ENCODE measurements at regions not wholly inside any gene's neighbourhood (a gene's known extent, or its start where the extent isn't known, plus 50 kb on each side); places are given as distances from the start of the nearest gene placed in this dataset.

DNA sequence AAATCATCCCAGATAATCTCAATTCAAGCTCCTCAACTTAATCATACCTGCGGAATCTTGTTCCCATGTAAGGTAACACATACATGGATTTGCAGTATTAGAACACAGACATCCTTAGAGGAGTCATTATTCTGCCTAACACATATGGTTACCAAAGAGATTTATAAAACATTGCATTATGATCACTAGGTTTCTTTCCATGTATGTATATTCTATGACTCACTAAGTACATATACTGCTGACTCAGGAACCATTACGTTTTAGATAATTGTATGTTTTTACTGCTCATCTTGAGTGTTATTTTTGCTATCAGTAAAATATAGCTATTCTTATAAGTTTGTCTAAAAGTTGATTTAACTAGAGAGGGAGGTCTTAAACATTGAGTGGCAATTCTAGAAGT, 182.9 kb downstream of the SLITRK6 start:
- Histone ChIP-seq H3K4me2 (ENCODE audit: low read length) (no peak overlapping the region), H3K79me2 (ENCODE audit: low read length) (no peaks in the 10 kb centered on the region), H2AFZ (ENCODE audit: low read length) (no peak overlapping the region), H3K27ac (ENCODE audit: low read length) (peak overlapping the region; percentile 66), H3K36me3 (ENCODE audit: low read depth, low read length) (no peaks in the 10 kb centered on the region), H3F3A (ENCODE audit: low read length, unreplicated experiment) (no peaks in the 10 kb centered on the region), H4K20me1 (ENCODE audit: low read length) (no peaks in the 10 kb centered on the region), H3K4me3 (ENCODE audit: low read length) (no peak overlapping the region), H3K9me3 (ENCODE audit: low read length) (no peaks in the 10 kb centered on the region), H3K9ac (ENCODE audit: low read length) (no peak overlapping the region), H3K9me2 (replicated peaks; ENCODE audit: low read length) (no peaks in the 10 kb centered on the region), H3K27me3 (ENCODE audit: low read length) (no peaks in the 10 kb centered on the region), H3K4me1 (ENCODE audit: insufficient read depth, low read length) (peaks cover 9% of the 10 kb centered on the region)
- ChIA-PET CTCF (no interaction called here), POLR2A (ENCODE audit: unreplicated experiment) (interaction anchor here (0.5 to 0.6 kb wide), 2 partner anchors 15 to 122 kb away, joined by 3 to 4 read pairs; no protein-coding TSS in a partner anchor)
- ATAC-seq (peak; percentile 99), DNase-seq (peak; percentile 77)
- BruUV-seq (replicated peaks), result no TSS peak
- intact Hi-C loops (cut with micrococcal nuclease), result no loop called here
- TF ChIP-seq, protein P1, sequence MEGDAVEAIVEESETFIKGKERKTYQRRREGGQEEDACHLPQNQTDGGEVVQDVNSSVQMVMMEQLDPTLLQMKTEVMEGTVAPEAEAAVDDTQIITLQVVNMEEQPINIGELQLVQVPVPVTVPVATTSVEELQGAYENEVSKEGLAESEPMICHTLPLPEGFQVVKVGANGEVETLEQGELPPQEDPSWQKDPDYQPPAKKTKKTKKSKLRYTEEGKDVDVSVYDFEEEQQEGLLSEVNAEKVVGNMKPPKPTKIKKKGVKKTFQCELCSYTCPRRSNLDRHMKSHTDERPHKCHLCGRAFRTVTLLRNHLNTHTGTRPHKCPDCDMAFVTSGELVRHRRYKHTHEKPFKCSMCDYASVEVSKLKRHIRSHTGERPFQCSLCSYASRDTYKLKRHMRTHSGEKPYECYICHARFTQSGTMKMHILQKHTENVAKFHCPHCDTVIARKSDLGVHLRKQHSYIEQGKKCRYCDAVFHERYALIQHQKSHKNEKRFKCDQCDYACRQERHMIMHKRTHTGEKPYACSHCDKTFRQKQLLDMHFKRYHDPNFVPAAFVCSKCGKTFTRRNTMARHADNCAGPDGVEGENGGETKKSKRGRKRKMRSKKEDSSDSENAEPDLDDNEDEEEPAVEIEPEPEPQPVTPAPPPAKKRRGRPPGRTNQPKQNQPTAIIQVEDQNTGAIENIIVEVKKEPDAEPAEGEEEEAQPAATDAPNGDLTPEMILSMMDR (conservative IDR thresholded peaks at IDR 0.05; ENCODE audit: low read depth, low read length), result no peak
- TF ChIP-seq EZH2phosphoT487 (IDR thresholded peaks at IDR 0.05; ENCODE audit: borderline replicate concordance, low read length), result no peak
- no peak for TF ChIP-seq EZH2 (IDR thresholded peaks at IDR 0.05; ENCODE audit: low read length, unreplicated experiment)

DNA sequence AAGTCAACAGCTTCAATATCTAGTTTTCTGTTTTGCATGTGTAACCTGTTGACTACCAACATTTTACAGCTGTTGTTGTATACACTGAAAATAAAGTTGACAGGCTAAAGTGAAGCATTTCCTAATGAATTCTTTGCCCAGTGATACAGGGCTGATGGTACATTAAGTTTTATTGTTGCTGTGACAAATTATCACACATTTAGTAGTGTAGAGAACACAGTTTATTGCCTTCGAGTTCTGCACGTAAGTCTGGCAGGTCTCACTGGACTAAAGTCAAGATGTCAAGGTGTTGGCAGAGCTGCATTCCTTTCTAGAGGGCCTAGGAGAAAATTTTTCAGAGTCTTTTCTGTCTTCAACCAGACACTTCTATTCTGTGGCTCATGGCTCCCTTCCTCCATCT, 184.2 kb downstream of the SLITRK6 start:
- H3K4me3 ChIP-seq (ENCODE audit: low read length), result no peak overlapping the region
- ChIA-PET CTCF (no interaction called here), POLR2A (ENCODE audit: unreplicated experiment) (no interaction called here)
- no peak overlapping the region for H3K27ac ChIP-seq (ENCODE audit: low read length)
- no peaks in the 10 kb centered on the region for H3K79me2 ChIP-seq (ENCODE audit: low read length)
- H3K9me2 ChIP-seq (replicated peaks; ENCODE audit: low read length), result no peaks in the 10 kb centered on the region
- H3K36me3 ChIP-seq (ENCODE audit: low read depth, low read length), result no peaks in the 10 kb centered on the region
- TF ChIP-seq EZH2 (IDR thresholded peaks at IDR 0.05; ENCODE audit: low read length, unreplicated experiment), result no peak
- TF ChIP-seq, protein P1 (conservative IDR thresholded peaks at IDR 0.05; ENCODE audit: low read depth, low read length), result no peak
- TF ChIP-seq EZH2phosphoT487 (IDR thresholded peaks at IDR 0.05; ENCODE audit: borderline replicate concordance, low read length), result no peak
- H3K4me1 ChIP-seq (ENCODE audit: insufficient read depth, low read length), result peaks cover 9% of the 10 kb centered on the region
- no peaks in the 10 kb centered on the region for H4K20me1 ChIP-seq (ENCODE audit: low read length)
- DNase-seq (no peak), ATAC-seq (no peak)
- no TSS peak for BruUV-seq (replicated peaks)
- intact Hi-C loops (cut with micrococcal nuclease), result no loop called here
- H3K9ac ChIP-seq (ENCODE audit: low read length), result no peak overlapping the region
- H3F3A ChIP-seq (ENCODE audit: low read length, unreplicated experiment), result no peaks in the 10 kb centered on the region
- no peak overlapping the region for H3K4me2 ChIP-seq (ENCODE audit: low read length)
- no peak overlapping the region for H2AFZ ChIP-seq (ENCODE audit: low read length)
- no peaks in the 10 kb centered on the region for H3K27me3 ChIP-seq (ENCODE audit: low read length)
- no peaks in the 10 kb centered on the region for H3K9me3 ChIP-seq (ENCODE audit: low read length)

DNA sequence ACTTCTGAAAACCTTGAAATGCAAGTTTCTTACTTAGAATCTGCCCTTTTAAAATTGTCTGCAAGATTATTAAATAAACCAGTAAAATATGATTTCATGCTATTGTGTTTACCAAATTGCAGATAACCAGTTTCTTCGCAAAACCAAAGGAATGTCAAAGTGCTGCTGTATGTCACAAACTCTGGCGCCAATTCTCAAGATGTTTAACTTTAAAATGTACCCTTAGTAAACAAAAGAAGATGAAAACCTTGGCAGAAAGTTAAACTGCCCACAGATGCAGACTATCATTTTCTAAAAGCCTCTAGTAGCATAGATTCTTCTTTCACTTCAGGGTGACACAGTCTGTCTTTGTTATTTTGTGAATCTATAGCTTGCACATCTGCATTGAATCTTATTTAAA, 189.2 kb downstream of the SLITRK6 start:
- ChIA-PET CTCF (no interaction called here), POLR2A (ENCODE audit: unreplicated experiment) (no interaction called here)
- Histone ChIP-seq H3K79me2 (ENCODE audit: low read length) (no peaks in the 10 kb centered on the region), H4K20me1 (ENCODE audit: low read length) (no peaks in the 10 kb centered on the region), H3K36me3 (ENCODE audit: low read depth, low read length) (no peaks in the 10 kb centered on the region), H3K4me3 (ENCODE audit: low read length) (no peak overlapping the region), H3K27me3 (ENCODE audit: low read length) (no peaks in the 10 kb centered on the region), H3K27ac (ENCODE audit: low read length) (no peak overlapping the region), H3K9me2 (replicated peaks; ENCODE audit: low read length) (no peaks in the 10 kb centered on the region), H2AFZ (ENCODE audit: low read length) (no peak overlapping the region), H3K9me3 (ENCODE audit: low read length) (no peaks in the 10 kb centered on the region), H3F3A (ENCODE audit: low read length, unreplicated experiment) (no peaks in the 10 kb centered on the region), H3K4me1 (ENCODE audit: insufficient read depth, low read length) (no peaks in the 10 kb centered on the region), H3K9ac (ENCODE audit: low read length) (no peak overlapping the region), H3K4me2 (ENCODE audit: low read length) (no peak overlapping the region)
- no TSS peak for BruUV-seq (replicated peaks)
- DNase-seq (no peak), ATAC-seq (no peak)
- TF ChIP-seq EZH2phosphoT487 (IDR thresholded peaks at IDR 0.05; ENCODE audit: borderline replicate concordance, low read length) (no peak), EZH2 (IDR thresholded peaks at IDR 0.05; ENCODE audit: low read length, unreplicated experiment) (no peak)
- TF ChIP-seq, protein P1 (conservative IDR thresholded peaks at IDR 0.05; ENCODE audit: low read depth, low read length), result no peak
- intact Hi-C loops (cut with micrococcal nuclease), result no loop called here
